ENCODE measurements at regions not wholly inside any gene's neighbourhood (a gene's known extent, or its start where the extent isn't known, plus 50 kb on each side); places are given as distances from the start of the nearest gene placed in this dataset.

GRCh38 chr2:37457401-37457901 lies 113.0 kb downstream of the QPCT start:
- no peak for DNase-seq
- Mint-ChIP-seq H3K4me1 (peaks cover 43% of the 10 kb centered on the region), H3K36me3 (ENCODE audit: low read depth) (peaks cover 10% of the 10 kb centered on the region), H3K27me3 (no peaks in the 10 kb centered on the region), H3K9me3 (peaks cover 10% of the 10 kb centered on the region), H3K27ac (no peak overlapping the region), H3K4me3 (no peak overlapping the region)
- ChIA-PET POLR2A (no interaction called here), CTCF (no interaction called here)

- no peaks in the 10 kb centered on the region for H3K27me3 Mint-ChIP-seq
- peaks cover 37% of the 10 kb centered on the region for H3K4me1 Mint-ChIP-seq
- H3K36me3 Mint-ChIP-seq (ENCODE audit: low read depth) = peaks cover 7% of the 10 kb centered on the region
- no peak overlapping the region for H3K4me3 Mint-ChIP-seq
- POLR2A ChIA-PET = no interaction called here
- CTCF ChIA-PET = no interaction called here
- H3K9me3 Mint-ChIP-seq = peaks cover 8% of the 10 kb centered on the region
- no peak overlapping the region for H3K27ac Mint-ChIP-seq
- no peak for DNase-seq
Measured at GRCh38 chr2:37458133-37458532, 113.7 kb downstream of the QPCT start.

- DNase-seq = no peak
- Mint-ChIP-seq H3K36me3 (ENCODE audit: low read depth) (peaks cover 6% of the 10 kb centered on the region), H3K27ac (no peak overlapping the region), H3K4me1 (peaks cover 36% of the 10 kb centered on the region), H3K27me3 (no peaks in the 10 kb centered on the region), H3K9me3 (peaks cover 10% of the 10 kb centered on the region), H3K4me3 (no peak overlapping the region)
- POLR2A ChIA-PET = interaction anchor here (0.8 kb wide), 1 partner anchor 13 kb away, joined by 3 read pairs; no protein-coding TSS in a partner anchor
- CTCF ChIA-PET = no interaction called here
Measured at GRCh38 chr2:37459095-37459981, 114.9 kb downstream of the QPCT start.

- no peak for DNase-seq
- Mint-ChIP-seq H3K27me3 (no peaks in the 10 kb centered on the region), H3K4me3 (no peak overlapping the region), H3K9me3 (peaks cover 8% of the 10 kb centered on the region), H3K27ac (no peak overlapping the region), H3K4me1 (peaks cover 32% of the 10 kb centered on the region), H3K36me3 (ENCODE audit: low read depth) (peaks cover 6% of the 10 kb centered on the region)
- ChIA-PET POLR2A (no interaction called here), CTCF (no interaction called here)
Measured at GRCh38 chr2:37460896-37461229, 116.4 kb downstream of the QPCT start.

- Mint-ChIP-seq H3K4me1 (peaks cover 15% of the 10 kb centered on the region), H3K27ac (no peak overlapping the region), H3K36me3 (ENCODE audit: low read depth) (peaks cover 2% of the 10 kb centered on the region), H3K27me3 (no peaks in the 10 kb centered on the region), H3K9me3 (peaks cover 3% of the 10 kb centered on the region), H3K4me3 (no peak overlapping the region)
- ChIA-PET POLR2A (no interaction called here), CTCF (no interaction called here)
- DNase-seq = no peak
Measured at GRCh38 chr2:37464067-37464466, 119.6 kb downstream of the QPCT start.

- no peaks in the 10 kb centered on the region for H3K27me3 Mint-ChIP-seq
- no peak for DNase-seq
- H3K9me3 Mint-ChIP-seq = peaks cover 4% of the 10 kb centered on the region
- POLR2A ChIA-PET = no interaction called here
- no peaks in the 10 kb centered on the region for H3K36me3 Mint-ChIP-seq (ENCODE audit: low read depth)
- H3K27ac Mint-ChIP-seq = no peak overlapping the region
- H3K4me1 Mint-ChIP-seq = no peaks in the 10 kb centered on the region
- CTCF ChIA-PET = no interaction called here
- H3K4me3 Mint-ChIP-seq = no peak overlapping the region
Measured at GRCh38 chr2:37466533-37467222, 122.2 kb downstream of the QPCT start.

- POLR2A ChIA-PET = no interaction called here
- Mint-ChIP-seq H3K4me3 (no peak overlapping the region), H3K36me3 (ENCODE audit: low read depth) (no peaks in the 10 kb centered on the region), H3K27ac (no peak overlapping the region), H3K4me1 (no peaks in the 10 kb centered on the region), H3K27me3 (no peaks in the 10 kb centered on the region), H3K9me3 (peaks cover 4% of the 10 kb centered on the region)
- DNase-seq = no peak
- CTCF ChIA-PET = no interaction called here
Measured at GRCh38 chr2:37468170-37468569, 123.7 kb downstream of the QPCT start.

- CTCF ChIA-PET = no interaction called here
- POLR2A ChIA-PET = no interaction called here
- no peak overlapping the region for H3K27ac Mint-ChIP-seq
- no peaks in the 10 kb centered on the region for H3K4me1 Mint-ChIP-seq
- H3K4me3 Mint-ChIP-seq = no peak overlapping the region
- H3K9me3 Mint-ChIP-seq = peaks cover 2% of the 10 kb centered on the region
- no peak for DNase-seq
- no peaks in the 10 kb centered on the region for H3K27me3 Mint-ChIP-seq
- no peaks in the 10 kb centered on the region for H3K36me3 Mint-ChIP-seq (ENCODE audit: low read depth)
Measured at GRCh38 chr2:37469126-37469525, 124.7 kb downstream of the QPCT start.

- H3K4me1 Mint-ChIP-seq = peaks cover 1% of the 10 kb centered on the region
- H3K27ac Mint-ChIP-seq = no peak overlapping the region
- peaks cover 2% of the 10 kb centered on the region for H3K9me3 Mint-ChIP-seq
- H3K36me3 Mint-ChIP-seq (ENCODE audit: low read depth) = no peaks in the 10 kb centered on the region
- no peaks in the 10 kb centered on the region for H3K27me3 Mint-ChIP-seq
- ChIA-PET CTCF (no interaction called here), POLR2A (no interaction called here)
- no peak overlapping the region for H3K4me3 Mint-ChIP-seq
- DNase-seq = no peak
Measured at GRCh38 chr2:37471104-37471503, 126.7 kb downstream of the QPCT start.

GRCh38 chr2:37471994-37472393 lies 127.6 kb downstream of the QPCT start:
- ChIA-PET POLR2A (no interaction called here), CTCF (no interaction called here)
- no peak overlapping the region for H3K4me3 Mint-ChIP-seq
- peaks cover 1% of the 10 kb centered on the region for H3K4me1 Mint-ChIP-seq
- no peaks in the 10 kb centered on the region for H3K36me3 Mint-ChIP-seq (ENCODE audit: low read depth)
- H3K9me3 Mint-ChIP-seq = peaks cover 2% of the 10 kb centered on the region
- H3K27me3 Mint-ChIP-seq = no peaks in the 10 kb centered on the region
- H3K27ac Mint-ChIP-seq = no peak overlapping the region
- no peak for DNase-seq

GRCh38 chr2:37472959-37473358 lies 128.5 kb downstream of the QPCT start:
- H3K9me3 Mint-ChIP-seq = peaks cover 2% of the 10 kb centered on the region
- no peak for DNase-seq
- no peak overlapping the region for H3K27ac Mint-ChIP-seq
- H3K27me3 Mint-ChIP-seq = no peaks in the 10 kb centered on the region
- H3K4me1 Mint-ChIP-seq = peaks cover 1% of the 10 kb centered on the region
- ChIA-PET POLR2A (no interaction called here), CTCF (interaction anchor here (1.6 kb wide), 1 partner anchor 77 kb away, joined by 11 read pairs; no protein-coding TSS in a partner anchor)
- no peaks in the 10 kb centered on the region for H3K36me3 Mint-ChIP-seq (ENCODE audit: low read depth)
- H3K4me3 Mint-ChIP-seq = no peak overlapping the region

- no peaks in the 10 kb centered on the region for H3K27me3 Mint-ChIP-seq
- no peak overlapping the region for H3K4me3 Mint-ChIP-seq
- ChIA-PET CTCF (interaction anchor here (0.6 kb wide), 1 partner anchor 218 kb away, joined by 3 read pairs; no protein-coding TSS in a partner anchor), POLR2A (no interaction called here)
- peaks cover 1% of the 10 kb centered on the region for H3K4me1 Mint-ChIP-seq
- H3K27ac Mint-ChIP-seq = no peak overlapping the region
- no peaks in the 10 kb centered on the region for H3K36me3 Mint-ChIP-seq (ENCODE audit: low read depth)
- no peak for DNase-seq
- H3K9me3 Mint-ChIP-seq = peaks cover 3% of the 10 kb centered on the region
Measured at GRCh38 chr2:37476411-37476810, 132.0 kb downstream of the QPCT start.

GRCh38 chr2:37477921-37478320 lies 133.5 kb downstream of the QPCT start:
- no peak overlapping the region for H3K4me3 Mint-ChIP-seq
- no peaks in the 10 kb centered on the region for H3K27me3 Mint-ChIP-seq
- no peak for DNase-seq
- no peak overlapping the region for H3K27ac Mint-ChIP-seq
- ChIA-PET CTCF (no interaction called here), POLR2A (interaction anchor here (0.7 kb wide), 1 partner anchor 193 kb away, joined by 3 read pairs; no protein-coding TSS in a partner anchor)
- H3K4me1 Mint-ChIP-seq = peaks cover 1% of the 10 kb centered on the region
- peaks cover 3% of the 10 kb centered on the region for H3K9me3 Mint-ChIP-seq
- no peaks in the 10 kb centered on the region for H3K36me3 Mint-ChIP-seq (ENCODE audit: low read depth)

- H3K27ac Mint-ChIP-seq = no peak overlapping the region
- H3K4me3 Mint-ChIP-seq = no peak overlapping the region
- no peak for DNase-seq
- no peaks in the 10 kb centered on the region for H3K27me3 Mint-ChIP-seq
- H3K36me3 Mint-ChIP-seq (ENCODE audit: low read depth) = no peaks in the 10 kb centered on the region
- POLR2A ChIA-PET = no interaction called here
- CTCF ChIA-PET = no interaction called here
- H3K9me3 Mint-ChIP-seq = peaks cover 3% of the 10 kb centered on the region
- H3K4me1 Mint-ChIP-seq = no peaks in the 10 kb centered on the region
Measured at GRCh38 chr2:37481244-37481643, 136.8 kb downstream of the QPCT start.
